Muscle layer of colon (tissue), 2 donors: ENCODE measurements at regions not wholly inside any gene's neighbourhood (a gene's known extent, or its start where the extent isn't known, plus 50 kb on each side); places are given as distances from the start of the nearest gene placed in this dataset.
"Not testable (repeated sequence)": the region's sequence is repeated elsewhere in the genome, so short reads cannot be mapped to it uniquely, and the experiment has no call there.

ENCODE experiments used
- H3K27ac ChIP-seq: one replicate; pipeline ENCODE4 v1.7.0; 2013; ENCODE audit warnings: low read depth, mild to moderate bottlenecking, low read length, moderate library complexity
- H3K27me3 ChIP-seq, 2 donors: one replicate each; pipeline ENCODE4 v1.7.0; 2013; ENCODE audit warnings: low read length in 2 of 2, mild to moderate bottlenecking in 2 of 2; ENCODE audit not compliant: insufficient read depth in 2 of 2, control insufficient read depth in 1 of 2
- H3K36me3 ChIP-seq: one replicate; pipeline ENCODE4 v1.7.0; 2013; ENCODE audit warnings: mild to moderate bottlenecking, low read length; ENCODE audit not compliant: insufficient read depth
- H3K4me1 ChIP-seq: one replicate; pipeline ENCODE4 v1.7.0; 2013; ENCODE audit warnings: mild to moderate bottlenecking, low read length; ENCODE audit not compliant: insufficient read depth
- H3K4me3 ChIP-seq, 2 donors: one replicate each; pipeline ENCODE4 v1.7.0; 2013; ENCODE audit warnings: low read length in 2 of 2, low read depth in 1 of 2, mild to moderate bottlenecking in 1 of 2, moderate library complexity in 1 of 2
- H3K9ac ChIP-seq: one replicate; pipeline ENCODE4 v1.7.0; 2013; ENCODE audit warnings: low read length
- H3K9me3 ChIP-seq: one replicate; pipeline ENCODE4 v1.7.0; 2013; ENCODE audit warnings: mild to moderate bottlenecking, low read length
- donor health status: abdominal sarcoma.
- donor health status: Adenocarcinoma of cecum.

GRCh38 chr14:56422703-56423213 is 156.8 kb upstream of the TMEM260 start:
- H3K36me3 ChIP-seq, result no peaks in the 10 kb centered on the region
- no peak overlapping the region for H3K9ac ChIP-seq
- no peaks in the 10 kb centered on the region for H3K27me3 ChIP-seq
- H3K27ac ChIP-seq, result no peak overlapping the region
- peaks cover 20% of the 10 kb centered on the region for H3K4me1 ChIP-seq
- H3K4me3 ChIP-seq, result no peak overlapping the region
- no peaks in the 10 kb centered on the region for H3K9me3 ChIP-seq

- H3K27ac ChIP-seq, result no peak overlapping the region
- H3K4me1 ChIP-seq, result peaks cover 20% of the 10 kb centered on the region
- H3K9me3 ChIP-seq, result no peaks in the 10 kb centered on the region
- H3K9ac ChIP-seq, result no peak overlapping the region
- H3K36me3 ChIP-seq, result no peaks in the 10 kb centered on the region
- no peaks in the 10 kb centered on the region for H3K27me3 ChIP-seq
- H3K4me3 ChIP-seq, result no peak overlapping the region
Observed at GRCh38 chr14:56423544-56423943, 156.1 kb upstream of the TMEM260 start.

DNA sequence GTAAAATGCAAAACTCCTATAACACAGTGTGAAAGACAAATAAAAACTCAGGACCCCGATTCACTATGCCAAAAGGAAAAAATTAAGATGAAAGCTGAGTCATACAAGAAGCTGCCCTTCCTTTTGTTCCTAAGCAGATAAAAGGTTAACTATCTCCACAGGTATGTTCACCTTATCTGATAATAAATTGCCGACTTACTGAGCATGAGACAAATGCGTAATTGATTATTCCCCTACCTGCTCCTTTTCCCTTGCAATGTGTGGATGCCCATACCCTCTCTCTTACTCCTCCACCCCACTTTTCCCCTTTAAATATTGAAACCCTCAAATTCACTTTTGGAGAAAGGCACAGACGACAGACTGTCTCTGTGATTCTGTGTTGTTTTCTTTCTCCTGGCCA is 148.6 kb upstream of the TMEM260 start:
- H3K4me3 ChIP-seq, result no peak overlapping the region
- no peaks in the 10 kb centered on the region for H3K4me1 ChIP-seq
- H3K27ac ChIP-seq, result no peak overlapping the region
- H3K36me3 ChIP-seq, result no peaks in the 10 kb centered on the region
- H3K9ac ChIP-seq, result no peak overlapping the region
- no peaks in the 10 kb centered on the region for H3K9me3 ChIP-seq
- no peaks in the 10 kb centered on the region for H3K27me3 ChIP-seq

- no peak overlapping the region for H3K9ac ChIP-seq
Observed at GRCh38 chr14:56449670-56450213, 129.9 kb upstream of the TMEM260 start.

DNA sequence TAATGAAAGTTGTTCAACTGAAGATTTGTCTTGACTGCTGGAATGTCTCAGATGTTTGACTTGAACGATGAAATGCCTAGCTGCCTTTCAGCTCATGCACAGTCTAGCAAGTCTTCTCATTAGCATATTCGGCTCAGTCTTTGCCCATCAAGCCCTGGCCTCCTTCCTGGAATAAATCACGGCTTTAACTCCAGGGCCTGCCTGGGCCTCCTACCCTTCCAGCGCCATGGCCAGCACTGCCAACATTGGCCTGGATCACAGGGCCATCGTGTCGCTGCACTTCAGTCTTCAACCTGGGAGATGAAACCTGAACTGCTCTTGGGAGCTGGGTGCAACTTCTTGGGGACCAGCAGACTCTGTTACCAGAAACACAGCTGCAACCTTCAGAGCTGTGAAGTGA is 126.7 kb upstream of the TMEM260 start:
- Histone ChIP-seq H3K4me1 (no peaks in the 10 kb centered on the region), H3K27ac (no peak overlapping the region), H3K4me3 (no peak overlapping the region), H3K9ac (no peak overlapping the region), H3K9me3 (no peaks in the 10 kb centered on the region), H3K36me3 (no peaks in the 10 kb centered on the region), H3K27me3 (no peaks in the 10 kb centered on the region)

More at GRCh38 chr14:56449670-56450213, 129.9 kb upstream of the TMEM260 start:
- no peaks in the 10 kb centered on the region for H3K4me1 ChIP-seq
- H3K27me3 ChIP-seq, result no peaks in the 10 kb centered on the region
- no peak overlapping the region for H3K27ac ChIP-seq
- no peaks in the 10 kb centered on the region for H3K36me3 ChIP-seq
- no peaks in the 10 kb centered on the region for H3K9me3 ChIP-seq
- H3K4me3 ChIP-seq, result no peak overlapping the region

- H3K9ac ChIP-seq, H3K27me3 ChIP-seq, H3K9me3 ChIP-seq, H3K27ac ChIP-seq, H3K4me3 ChIP-seq, H3K4me1 ChIP-seq, H3K36me3 ChIP-seq: not testable (repeated sequence)
Observed at GRCh38 chr14:56454680-56455079, 124.9 kb upstream of the TMEM260 start.

DNA sequence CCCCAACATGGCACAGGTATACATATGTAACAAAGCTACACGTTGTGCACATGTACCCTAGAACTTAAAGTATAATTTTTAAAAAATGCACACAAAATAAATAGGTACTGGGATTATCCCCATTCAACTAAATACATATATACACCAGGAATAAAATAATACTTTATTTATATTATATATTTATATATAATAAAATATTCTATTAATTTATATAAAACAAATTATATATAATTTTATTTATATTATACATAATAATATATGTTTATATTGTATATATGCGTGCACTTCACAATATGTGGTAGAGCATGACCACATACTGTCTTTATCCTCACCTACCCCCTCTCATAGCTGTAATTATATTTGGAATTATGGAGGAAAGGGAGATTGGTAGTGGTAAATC is 119.1 kb upstream of the TMEM260 start:
- no peaks in the 10 kb centered on the region for H3K36me3 ChIP-seq
- no peaks in the 10 kb centered on the region for H3K9me3 ChIP-seq
- no peak overlapping the region for H3K9ac ChIP-seq
- no peaks in the 10 kb centered on the region for H3K27me3 ChIP-seq
- peaks cover 5% of the 10 kb centered on the region for H3K4me1 ChIP-seq
- no peak overlapping the region for H3K4me3 ChIP-seq
- H3K27ac ChIP-seq, result no peak overlapping the region

DNA sequence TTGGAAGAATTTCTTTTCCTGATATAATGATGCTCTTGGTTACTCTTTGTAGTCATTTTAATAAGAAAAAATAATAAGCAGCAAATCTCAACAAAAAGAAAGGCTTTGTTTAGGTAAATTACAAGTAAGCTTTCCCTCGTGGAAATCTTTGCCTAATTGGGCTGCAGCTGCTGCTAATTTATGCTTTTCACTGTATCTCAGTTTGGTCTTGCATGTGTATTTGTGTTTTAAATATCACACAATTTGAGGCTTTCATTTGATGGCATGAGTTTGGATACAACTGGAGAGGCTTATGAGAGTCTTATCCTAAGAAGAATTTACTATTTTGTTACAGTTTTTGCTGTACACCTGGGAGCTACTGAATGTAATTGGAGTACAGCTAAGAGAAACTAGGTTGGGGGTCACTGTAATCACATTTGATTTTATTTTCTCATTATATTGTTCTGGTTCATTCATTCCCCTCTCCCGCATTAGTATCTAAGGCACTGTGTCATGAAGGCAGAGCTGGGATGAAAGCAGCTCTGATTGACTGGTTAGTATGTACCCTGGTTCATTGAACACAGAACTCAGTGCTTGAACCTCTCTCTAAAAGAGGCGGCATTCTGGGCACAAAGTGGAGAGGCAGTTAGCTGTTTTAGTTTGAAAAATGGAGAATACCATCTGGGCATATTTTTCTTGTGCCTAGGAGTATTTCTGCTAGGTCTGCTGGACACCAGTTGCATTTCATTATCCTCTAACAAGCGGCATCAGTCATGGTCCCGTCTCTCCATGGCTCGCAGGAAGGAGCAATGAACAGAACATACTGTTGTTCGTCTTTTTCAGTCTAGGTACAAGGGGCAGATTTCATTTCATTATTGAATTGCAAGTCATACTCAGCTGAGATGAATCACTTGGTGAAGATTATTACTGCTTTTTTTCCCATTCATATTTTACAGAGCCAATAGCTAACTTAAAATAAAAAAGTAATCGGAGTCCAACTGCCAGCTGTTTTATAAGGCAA is 118.0 kb upstream of the TMEM260 start:
- no peaks in the 10 kb centered on the region for H3K27me3 ChIP-seq
- H3K4me3 ChIP-seq, result no peak overlapping the region

GRCh38 chr14:56463271-56463890 is 116.2 kb upstream of the TMEM260 start:
- no peaks in the 10 kb centered on the region for H3K9me3 ChIP-seq
- H3K4me1 ChIP-seq, result peaks cover 5% of the 10 kb centered on the region
- H3K9ac ChIP-seq, result no peak overlapping the region
- H3K36me3 ChIP-seq, result no peaks in the 10 kb centered on the region
- H3K4me3 ChIP-seq, result no peak overlapping the region
- H3K27me3 ChIP-seq, result no peaks in the 10 kb centered on the region
- H3K27ac ChIP-seq, result no peak overlapping the region

More for the DNA sequence above, 118.0 kb upstream of the TMEM260 start:
- Histone ChIP-seq H3K27ac (no peak overlapping the region), H3K9me3 (no peaks in the 10 kb centered on the region), H3K9ac (no peak overlapping the region), H3K4me1 (peaks cover 5% of the 10 kb centered on the region), H3K36me3 (no peaks in the 10 kb centered on the region)

GRCh38 chr14:56471056-56471455 is 108.5 kb upstream of the TMEM260 start:
- Histone ChIP-seq H3K4me3 (no peak overlapping the region), H3K9me3 (no peaks in the 10 kb centered on the region), H3K27me3 (no peaks in the 10 kb centered on the region), H3K9ac (no peak overlapping the region), H3K4me1 (no peaks in the 10 kb centered on the region), H3K36me3 (no peaks in the 10 kb centered on the region), H3K27ac (no peak overlapping the region)

DNA sequence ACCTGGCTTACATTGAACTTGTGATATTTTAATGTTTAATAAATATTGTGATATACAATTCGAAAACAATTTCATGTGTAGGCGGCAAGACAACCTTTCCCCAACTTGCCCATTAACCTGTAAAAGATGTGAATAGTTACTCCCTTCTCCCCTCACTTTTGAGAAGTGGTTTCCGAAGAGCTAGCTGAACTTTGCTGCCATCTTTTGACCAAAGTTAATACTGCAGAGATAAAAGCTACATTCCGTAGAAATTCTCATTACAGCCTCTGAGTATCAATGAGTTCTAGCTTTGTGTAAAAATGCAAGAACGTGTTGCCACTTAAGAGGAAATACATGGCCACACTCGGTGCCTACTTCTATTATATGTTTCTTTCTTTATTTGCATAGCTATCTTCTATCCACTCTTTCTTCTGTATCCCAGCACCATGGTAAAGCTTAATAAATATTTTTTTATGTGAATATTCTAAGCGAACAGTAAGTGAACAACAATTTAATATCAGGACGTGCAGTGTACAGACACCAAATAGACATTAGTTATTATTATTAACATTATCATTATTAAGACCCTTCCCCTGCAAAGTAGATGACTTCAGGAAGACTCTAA is 105.1 kb upstream of the TMEM260 start:
- H3K36me3 ChIP-seq, result no peaks in the 10 kb centered on the region
- H3K9me3 ChIP-seq, result no peaks in the 10 kb centered on the region
- H3K9ac ChIP-seq, result no peak overlapping the region
- no peak overlapping the region for H3K27ac ChIP-seq
- H3K4me3 ChIP-seq, result no peak overlapping the region
- H3K27me3 ChIP-seq, result no peaks in the 10 kb centered on the region
- H3K4me1 ChIP-seq, result no peaks in the 10 kb centered on the region
